GM12878 (cell line): ENCODE measurements at regions not wholly inside any gene's neighbourhood (a gene's known extent, or its start where the extent isn't known, plus 50 kb on each side); places are given as distances from the start of the nearest gene placed in this dataset.
A peak's percentile ranks its signal among the peaks of the same experiment; 100 is the strongest.

Experiments used
- ATAC-seq: fragments of 200-7000 bp; cut with Tn5 transposase; 3 replicates; pipeline ENCODE4 v1.9.1; 2020; ENCODE audit warnings: mild to moderate bottlenecking, moderate library complexity
- BruUV-seq: library from RNA; stranded (reverse); fragments of 400-500 nt; replicated peaks from 2 replicates; lab custom pipeline; 2021; lab: Mats Ljungman, UMichigan
- CTCF ChIA-PET: fragments of 300-600 bp; sonication (Branson Sonifier 250); formaldehyde crosslinking; extraction: SDS; loops from one replicate; lab custom pipeline; 2021; ENCODE audit warnings: inconsistent platforms; lab: Yijun Ruan, JAX
- POLR2A ChIA-PET: fragments of 350-600 bp; formaldehyde crosslinking; extraction: SDS; loops from one replicate; lab custom pipeline; 2021; ENCODE audit warnings: inconsistent platforms; lab: Charles Lee
- RAD21 ChIA-PET: fragments of 300-600 bp; sonication (Branson Sonifier 250); formaldehyde crosslinking; loops from one replicate; lab custom pipeline; 2023; ENCODE audit warnings: antibody characterized with exemption; ENCODE audit not compliant: unreplicated experiment; lab: Charles Lee
- SMC1A ChIA-PET: fragments of 300-600 bp; sonication (Branson Sonifier 250); formaldehyde crosslinking; loops from one replicate; lab custom pipeline; 2023; ENCODE audit not compliant: unreplicated experiment, uncharacterized antibody; lab: Charles Lee
- DNase-seq: peaks from one replicate; pipeline ENCODE4 v3.0.0-alpha.2; 2011; ENCODE audit warnings: low read depth, low spot score
- FAIRE-seq: peaks from 3 replicates; lab custom pipeline; 2011; peaks lifted over from hg19 to GRCh38; lab: Jason Lieb, UNC
- H2AFZ ChIP-seq: 2 replicates; pipeline ENCODE4 v1.6.0; 2011; ENCODE audit warnings: low read depth, low read length, control low read depth; ENCODE audit not compliant: control insufficient read depth
- H3K27ac ChIP-seq: 2 replicates; pipeline ENCODE4 v1.5.1; 2011; ENCODE audit warnings: control low read depth; ENCODE audit not compliant: control insufficient read depth, insufficient read depth
- H3K27me3 ChIP-seq, 2 experiments: replicated peaks in 1 of 2; 2 replicates each; pipeline versions ENCODE4 v1.6.0 to v1.6.1; 2011; ENCODE audit warnings: low read length in 1 of 2; ENCODE audit not compliant: control insufficient read depth in 2 of 2, insufficient read depth in 2 of 2
- H3K36me3 ChIP-seq, 2 experiments: 2 replicates each; pipeline ENCODE4 v1.5.1; 2011; ENCODE audit warnings: low read length in 1 of 2; ENCODE audit not compliant: control insufficient read depth in 2 of 2, insufficient read depth in 2 of 2
- H3K4me1 ChIP-seq: 2 replicates; pipeline ENCODE4 v1.6.1; 2011; ENCODE audit warnings: mild to moderate bottlenecking, low read length, moderate library complexity, mixed read lengths; ENCODE audit not compliant: control insufficient read depth, insufficient read depth
- H3K4me2 ChIP-seq: 2 replicates; pipeline ENCODE4 v1.6.0; 2011; ENCODE audit warnings: control low read depth; ENCODE audit not compliant: control insufficient read depth, insufficient read depth
- H3K4me3 ChIP-seq: fragments of 200-600 bp; sonication (generic); 2 replicates; pipeline ENCODE4 v1.5.1; 2016
- H3K79me2 ChIP-seq: 2 replicates; pipeline ENCODE4 v1.6.0; 2011; ENCODE audit warnings: low read length; ENCODE audit not compliant: control insufficient read depth, insufficient read depth
- H3K9ac ChIP-seq: 2 replicates; pipeline ENCODE4 v1.8.0; 2011; ENCODE audit warnings: low read length, control low read depth, mixed read lengths; ENCODE audit not compliant: control insufficient read depth, insufficient read depth
- H3K9me3 ChIP-seq: replicated peaks from 3 replicates; pipeline ENCODE4 v1.5.1; 2011; ENCODE audit warnings: mild to moderate bottlenecking, low read length; ENCODE audit not compliant: control insufficient read depth, insufficient read depth
- H4K20me1 ChIP-seq: 2 replicates; pipeline ENCODE4 v1.6.0; 2011; ENCODE audit not compliant: control insufficient read depth, insufficient read depth
- BACH1 ChIP-seq: fragments of 450-650 bp; IDR thresholded peaks from 2 replicates; pipeline ENCODE4 v1.6.1; 2017; ENCODE audit warnings: mild to moderate bottlenecking, borderline replicate concordance
- BCL11A ChIP-seq: IDR thresholded peaks from 2 replicates; pipeline ENCODE4 v1.6.1; 2011; ENCODE audit warnings: low read depth, low read length
- BMI1 ChIP-seq: fragments of 450-650 bp; IDR thresholded peaks from 2 replicates; pipeline ENCODE4 v1.6.1; 2016; ENCODE audit warnings: mild to moderate bottlenecking, moderate library complexity, borderline replicate concordance
- JUNB ChIP-seq: IDR thresholded peaks from 2 replicates; pipeline ENCODE4 v1.6.1; 2016; ENCODE audit warnings: antibody characterized with exemption, mild to moderate bottlenecking
- KDM1A ChIP-seq: fragments of 200-600 bp; sonication (generic); IDR thresholded peaks from 2 replicates; pipeline ENCODE4 v1.6.1; 2016; ENCODE audit warnings: borderline replicate concordance
- NR2C2 ChIP-seq: IDR thresholded peaks from 2 replicates; pipeline ENCODE4 v1.6.1; 2011; ENCODE audit warnings: borderline replicate concordance, low read depth; ENCODE audit not compliant: control insufficient read depth, insufficient read length
- SUZ12 ChIP-seq: fragments of 200-600 bp; sonication (generic); IDR thresholded peaks from one replicate; pipeline ENCODE4 v1.6.1; 2018; ENCODE audit warnings: antibody characterized with exemption, mild to moderate bottlenecking; ENCODE audit not compliant: unreplicated experiment
- ZNF24 ChIP-seq: fragments of 450-650 bp; IDR thresholded peaks from 2 replicates; pipeline ENCODE4 v1.6.1; 2017; ENCODE audit warnings: antibody characterized with exemption, mild to moderate bottlenecking
- WGBS: methylation state at CpG from one replicate; pipeline ENCODE4 v1.1.6; 2016; ENCODE audit warnings: low lambda C conversion rate; ENCODE audit not compliant: insufficient replicate concordance, insufficient coverage; ENCODE audit errors: missing lambda C conversion rate; 5-methylcytosine and 5-hydroxymethylcytosine counted together
- in situ Hi-C: fragments of 300-500 bp; cut with MboI; formaldehyde crosslinking; loops from 9 replicates; pipeline ENCODE4 v1.14.3; 2018; ENCODE audit warnings: mixed read lengths
- intact Hi-C: fragments of 100-400 bp; cut with micrococcal nuclease; formaldehyde crosslinking; loops from one replicate; pipeline ENCODE4 v1.14.2; 2022; ENCODE audit not compliant: unreplicated experiment

DNA sequence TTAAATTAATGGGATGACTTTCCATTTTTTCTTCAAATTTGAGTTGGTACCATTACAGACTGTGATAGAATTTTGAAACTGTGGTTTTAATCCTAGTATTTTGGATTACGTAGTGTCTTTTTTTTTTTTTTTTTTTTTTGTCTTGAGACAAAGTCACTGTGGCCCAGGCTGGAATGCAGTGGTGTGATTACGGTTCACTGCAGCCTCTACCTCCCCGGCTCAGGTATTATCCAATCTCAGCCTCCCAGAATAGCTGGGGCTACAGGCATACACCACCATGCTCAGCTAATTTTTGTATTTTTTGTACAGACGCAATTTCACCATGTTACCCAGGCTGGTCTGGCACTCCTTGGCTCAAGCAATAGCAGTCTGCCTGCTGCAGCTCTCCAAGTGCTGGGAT, 87.1 kb downstream of the SOX4 start:
- ATAC-seq (no peak), DNase-seq (no peak), FAIRE-seq (no peak)
- in situ Hi-C loops (no loop called here), intact Hi-C loops (no loop called here)
- Histone ChIP-seq H4K20me1 (no peaks in the 10 kb centered on the region), H3K36me3 (no peaks in the 10 kb centered on the region), H3K79me2 (no peaks in the 10 kb centered on the region), H3K9me3 (no peaks in the 10 kb centered on the region), H3K27me3 (no peaks in the 10 kb centered on the region), H3K4me2 (no peak overlapping the region), H3K27ac (no peak overlapping the region), H3K4me3 (no peak overlapping the region), H3K9ac (no peak overlapping the region), H3K4me1 (no peaks in the 10 kb centered on the region), H2AFZ (no peak overlapping the region)
- BruUV-seq, result no TSS peak
- 67% methylated on average over 4 of the region's 4 CpGs for WGBS
- ChIA-PET CTCF (interaction anchor here (0.7 kb wide), 1 partner anchor 630 kb away, joined by 3 read pairs; no protein-coding TSS in a partner anchor), SMC1A (interaction anchor here (0.6 to 0.9 kb wide), 2 partner anchors 68 to 643 kb away, joined by 3 to 5 read pairs; no protein-coding TSS in a partner anchor), RAD21 (interaction anchor here (0.7 kb wide), 1 partner anchor 304 kb away, joined by 3 read pairs; no protein-coding TSS in a partner anchor), POLR2A (interaction anchor here (0.7 kb wide), 1 partner anchor 11 kb away, joined by 4 read pairs; no protein-coding TSS in a partner anchor)
- TF ChIP-seq ZNF24 (no peak), BACH1 (no peak), NR2C2 (no peak), KDM1A (no peak)

DNA sequence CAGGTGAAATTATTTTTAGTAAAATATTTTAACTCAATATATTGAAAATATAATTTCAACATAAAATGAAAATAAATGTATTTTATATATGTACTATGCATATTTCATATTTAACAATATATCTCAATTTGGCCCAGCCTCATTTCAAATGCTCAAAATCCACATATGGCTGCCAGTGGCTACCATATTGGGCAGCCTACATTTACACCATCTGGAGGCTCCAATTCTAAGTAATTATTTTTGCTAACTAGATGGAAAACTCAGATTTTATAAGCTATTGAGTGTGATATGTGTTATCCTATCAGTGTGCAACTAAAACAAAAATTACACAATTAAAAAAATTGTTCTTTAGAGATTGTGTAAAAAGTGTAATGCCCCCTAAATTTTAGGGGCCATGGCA, 96.9 kb downstream of the SOX4 start:
- ChIA-PET RAD21 (no interaction called here), SMC1A (no interaction called here), POLR2A (no interaction called here), CTCF (no interaction called here)
- FAIRE-seq, result no peak
- Histone ChIP-seq H3K36me3 (no peaks in the 10 kb centered on the region), H3K27ac (no peak overlapping the region), H3K4me1 (no peaks in the 10 kb centered on the region), H3K4me2 (no peak overlapping the region), H4K20me1 (no peaks in the 10 kb centered on the region), H2AFZ (no peak overlapping the region), H3K27me3 (no peaks in the 10 kb centered on the region), H3K79me2 (no peaks in the 10 kb centered on the region), H3K9ac (no peak overlapping the region), H3K9me3 (peaks cover 2% of the 10 kb centered on the region; the same call in 1 of the 3 replicates), H3K4me3 (no peak overlapping the region)
- BruUV-seq, result no TSS peak
- intact Hi-C loops (no loop called here), in situ Hi-C loops (no loop called here)
- ATAC-seq, result no peak
- TF ChIP-seq BMI1, result no peak
- no peak for TF ChIP-seq BCL11A
- TF ChIP-seq SUZ12, result no peak
- TF ChIP-seq JUNB, result peak; percentile 21; the same call in 1 of the 2 replicates
- no peak for DNase-seq
